ENCODE measurements at regions not wholly inside any gene's neighbourhood (a gene's known extent, or its start where the extent isn't known, plus 50 kb on each side); places are given as distances from the start of the nearest gene placed in this dataset.

DNA sequence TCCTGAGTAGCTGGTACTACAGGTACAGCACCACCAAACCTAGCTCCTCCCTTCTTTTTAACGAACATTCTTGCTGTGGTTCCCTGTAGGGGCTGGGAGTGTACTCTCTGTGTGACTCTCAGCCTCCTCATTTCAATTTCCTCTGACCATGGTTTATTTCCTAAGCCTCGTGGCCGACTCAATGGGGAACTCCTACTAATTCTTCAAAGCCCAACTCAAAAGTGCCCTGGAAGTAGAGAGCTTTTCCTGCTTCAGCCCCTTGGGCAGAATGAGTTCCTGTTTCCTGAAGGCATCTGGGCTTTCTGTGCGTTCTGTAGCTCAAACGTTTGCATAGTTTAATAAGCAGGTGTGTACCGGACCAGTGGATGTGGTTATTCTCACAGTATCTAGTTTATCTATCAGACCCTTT lies 70.9 kb upstream of the ACOT11 start:
- TF ChIP-seq ZNF843 (tag by site-specific recombination; IDR thresholded peaks at IDR 0.05), result no peak
- TF ChIP-seq, protein P1, sequence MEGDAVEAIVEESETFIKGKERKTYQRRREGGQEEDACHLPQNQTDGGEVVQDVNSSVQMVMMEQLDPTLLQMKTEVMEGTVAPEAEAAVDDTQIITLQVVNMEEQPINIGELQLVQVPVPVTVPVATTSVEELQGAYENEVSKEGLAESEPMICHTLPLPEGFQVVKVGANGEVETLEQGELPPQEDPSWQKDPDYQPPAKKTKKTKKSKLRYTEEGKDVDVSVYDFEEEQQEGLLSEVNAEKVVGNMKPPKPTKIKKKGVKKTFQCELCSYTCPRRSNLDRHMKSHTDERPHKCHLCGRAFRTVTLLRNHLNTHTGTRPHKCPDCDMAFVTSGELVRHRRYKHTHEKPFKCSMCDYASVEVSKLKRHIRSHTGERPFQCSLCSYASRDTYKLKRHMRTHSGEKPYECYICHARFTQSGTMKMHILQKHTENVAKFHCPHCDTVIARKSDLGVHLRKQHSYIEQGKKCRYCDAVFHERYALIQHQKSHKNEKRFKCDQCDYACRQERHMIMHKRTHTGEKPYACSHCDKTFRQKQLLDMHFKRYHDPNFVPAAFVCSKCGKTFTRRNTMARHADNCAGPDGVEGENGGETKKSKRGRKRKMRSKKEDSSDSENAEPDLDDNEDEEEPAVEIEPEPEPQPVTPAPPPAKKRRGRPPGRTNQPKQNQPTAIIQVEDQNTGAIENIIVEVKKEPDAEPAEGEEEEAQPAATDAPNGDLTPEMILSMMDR (tag by site-specific recombination; IDR thresholded peaks at IDR 0.05), result no peak
- TF ChIP-seq ZNF274 (IDR thresholded peaks at IDR 0.05; ENCODE audit: low read length), result no peak
- TF ChIP-seq ZNF274 (tag by site-specific recombination; IDR thresholded peaks at IDR 0.05; ENCODE audit: borderline replicate concordance), result no peak
- no peak for TF ChIP-seq GLI4 (tag by site-specific recombination; IDR thresholded peaks at IDR 0.05)
- no peak for TF ChIP-seq ZNF777 (tag by site-specific recombination; IDR thresholded peaks at IDR 0.05; ENCODE audit: borderline replicate concordance)
- no peak for TF ChIP-seq KLF9 (tag by site-specific recombination; IDR thresholded peaks at IDR 0.05; ENCODE audit: low read depth)
- TF ChIP-seq, protein P2, sequence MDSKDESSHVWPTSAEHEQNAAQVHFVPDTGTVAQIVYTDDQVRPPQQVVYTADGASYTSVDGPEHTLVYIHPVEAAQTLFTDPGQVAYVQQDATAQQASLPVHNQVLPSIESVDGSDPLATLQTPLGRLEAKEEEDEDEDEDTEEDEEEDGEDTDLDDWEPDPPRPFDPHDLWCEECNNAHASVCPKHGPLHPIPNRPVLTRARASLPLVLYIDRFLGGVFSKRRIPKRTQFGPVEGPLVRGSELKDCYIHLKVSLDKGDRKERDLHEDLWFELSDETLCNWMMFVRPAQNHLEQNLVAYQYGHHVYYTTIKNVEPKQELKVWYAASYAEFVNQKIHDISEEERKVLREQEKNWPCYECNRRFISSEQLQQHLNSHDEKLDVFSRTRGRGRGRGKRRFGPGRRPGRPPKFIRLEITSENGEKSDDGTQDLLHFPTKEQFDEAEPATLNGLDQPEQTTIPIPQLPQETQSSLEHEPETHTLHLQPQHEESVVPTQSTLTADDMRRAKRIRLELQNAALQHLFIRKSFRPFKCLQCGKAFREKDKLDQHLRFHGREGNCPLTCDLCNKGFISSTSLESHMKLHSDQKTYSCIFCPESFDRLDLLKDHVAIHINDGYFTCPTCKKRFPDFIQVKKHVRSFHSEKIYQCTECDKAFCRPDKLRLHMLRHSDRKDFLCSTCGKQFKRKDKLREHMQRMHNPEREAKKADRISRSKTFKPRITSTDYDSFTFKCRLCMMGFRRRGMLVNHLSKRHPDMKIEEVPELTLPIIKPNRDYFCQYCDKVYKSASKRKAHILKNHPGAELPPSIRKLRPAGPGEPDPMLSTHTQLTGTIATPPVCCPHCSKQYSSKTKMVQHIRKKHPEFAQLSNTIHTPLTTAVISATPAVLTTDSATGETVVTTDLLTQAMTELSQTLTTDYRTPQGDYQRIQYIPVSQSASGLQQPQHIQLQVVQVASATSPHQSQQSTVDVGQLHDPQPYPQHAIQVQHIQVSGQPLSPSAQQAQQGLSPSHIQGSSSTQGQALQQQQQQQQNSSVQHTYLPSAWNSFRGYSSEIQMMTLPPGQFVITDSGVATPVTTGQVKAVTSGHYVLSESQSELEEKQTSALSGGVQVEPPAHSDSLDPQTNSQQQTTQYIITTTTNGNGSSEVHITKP (tag by site-specific recombination; IDR thresholded peaks at IDR 0.05), result no peak

Data from HEK293 (cell line).